SH-SY5Y (cell line): ENCODE measurements at regions not wholly inside any gene's neighbourhood (a gene's known extent, or its start where the extent isn't known, plus 50 kb on each side); places are given as distances from the start of the nearest gene placed in this dataset.

Source experiments
- GATA2 ChIP-seq: IDR thresholded peaks from 2 replicates; pipeline ENCODE4 v1.6.1; 2011; ENCODE audit warnings: mild to moderate bottlenecking, low read depth, low read length
- GATA3 ChIP-seq: IDR thresholded peaks from 2 replicates; pipeline ENCODE4 v1.6.1; 2011; ENCODE audit warnings: low read depth, mild to moderate bottlenecking, low read length, moderate library complexity

DNA sequence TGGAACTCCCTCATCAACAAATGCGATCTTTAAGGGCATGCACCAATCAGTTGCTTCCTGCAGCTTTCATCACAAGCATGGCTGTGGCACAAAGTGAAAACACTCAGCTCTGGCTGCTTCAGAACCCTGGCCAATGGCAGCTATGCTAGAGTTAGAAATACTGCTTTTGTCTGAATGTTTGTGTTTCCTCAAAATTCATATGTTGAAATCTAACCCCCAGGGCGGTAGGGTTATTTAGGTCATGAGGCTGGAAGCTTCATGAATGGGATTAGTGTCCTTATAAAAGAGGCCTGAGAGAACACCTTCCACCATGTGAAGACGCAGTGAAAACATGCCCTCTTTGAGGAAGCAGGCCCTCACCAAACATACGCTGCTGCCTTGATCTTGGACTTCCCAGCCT, 453.9 kb downstream of the SNAPC1 start:
- TF ChIP-seq GATA2 (no peak), GATA3 (no peak)
